KBM-7 (cell line): ENCODE measurements at regions not wholly inside any gene's neighbourhood (a gene's known extent, or its start where the extent isn't known, plus 50 kb on each side); places are given as distances from the start of the nearest gene placed in this dataset.

Source experiments
- DNase-seq: peaks from one replicate; pipeline ENCODE4 v3.0.0-alpha.2; 2015
- in situ Hi-C: fragments of 300-500 bp; cut with MboI; formaldehyde crosslinking; loops from 2 replicates; pipeline ENCODE4 v1.14.3; 2020; ENCODE audit warnings: low sequenced_read_pairs, low pct_unique_long_range_greater_than_20kb, mixed read lengths

- DNase-seq = no peak
- in situ Hi-C loops = no loop called here
Measured at GRCh38 chr11:104623518-104623917, 274.7 kb downstream of the CASP12 start.

- DNase-seq = no peak
- in situ Hi-C loops = no loop called here
Measured at GRCh38 chr11:104620991-104621390, 277.3 kb downstream of the CASP12 start.

GRCh38 chr11:104619751-104620150 lies 278.5 kb downstream of the CASP12 start:
- in situ Hi-C loops = no loop called here
- DNase-seq = peak; percentile 19

GRCh38 chr11:104618954-104619353 lies 279.3 kb downstream of the CASP12 start:
- in situ Hi-C loops = no loop called here

GRCh38 chr11:104614961-104615360 lies 283.3 kb downstream of the CASP12 start:
- in situ Hi-C loops = no loop called here
- DNase-seq = no peak

More at GRCh38 chr11:104618954-104619353, 279.3 kb downstream of the CASP12 start:
- peak; percentile 15 for DNase-seq

- in situ Hi-C loops = no loop called here
- DNase-seq = no peak
Measured at GRCh38 chr11:104614117-104614680, 284.1 kb downstream of the CASP12 start.

- DNase-seq = no peak
- in situ Hi-C loops = no loop called here
Measured at GRCh38 chr11:104610635-104611034, 287.6 kb downstream of the CASP12 start.

- in situ Hi-C loops = no loop called here
- DNase-seq = peak; percentile 69
Measured at GRCh38 chr11:104609311-104610085, 288.8 kb downstream of the CASP12 start.

GRCh38 chr11:104602643-104603042 lies 295.6 kb downstream of the CASP12 start:
- in situ Hi-C loops = no loop called here
- no peak for DNase-seq

GRCh38 chr11:104594228-104594958 lies 303.9 kb downstream of the CASP12 start:
- in situ Hi-C loops = no loop called here
- DNase-seq = peak; percentile 76

GRCh38 chr11:104588970-104589369 lies 309.3 kb downstream of the CASP12 start:
- in situ Hi-C loops = no loop called here
- no peak for DNase-seq

- no peak for DNase-seq
- in situ Hi-C loops = no loop called here
Measured at GRCh38 chr11:104588446-104588845, 309.8 kb downstream of the CASP12 start.

GRCh38 chr11:104584823-104585222 lies 313.4 kb downstream of the CASP12 start:
- in situ Hi-C loops = no loop called here
- DNase-seq = no peak

GRCh38 chr11:104583857-104584256 lies 314.4 kb downstream of the CASP12 start:
- in situ Hi-C loops = no loop called here
- DNase-seq = no peak

GRCh38 chr11:104582431-104582830 lies 315.8 kb downstream of the CASP12 start:
- DNase-seq = no peak
- in situ Hi-C loops = no loop called here

GRCh38 chr11:104581246-104581980 lies 316.8 kb downstream of the CASP12 start:
- in situ Hi-C loops = no loop called here
- no peak for DNase-seq

GRCh38 chr11:104573441-104573990 lies 324.7 kb downstream of the CASP12 start:
- in situ Hi-C loops = no loop called here
- no peak for DNase-seq

GRCh38 chr11:104572279-104572678 lies 326.0 kb downstream of the CASP12 start:
- in situ Hi-C loops = no loop called here
- no peak for DNase-seq

GRCh38 chr11:104570078-104570701 lies 328.1 kb downstream of the CASP12 start:
- in situ Hi-C loops = no loop called here
- DNase-seq = no peak
